ENCODE measurements at regions not wholly inside any gene's neighbourhood (a gene's known extent, or its start where the extent isn't known, plus 50 kb on each side); places are given as distances from the start of the nearest gene placed in this dataset.

GRCh38 chr1:198024782-198025181 lies 107.6 kb downstream of the LHX9 start:
- intact Hi-C loops (cut with DNase I): no loop called here
- H3K27ac ChIP-seq: no peak overlapping the region
- H3K36me3 ChIP-seq: no peaks in the 10 kb centered on the region
- ATAC-seq (peak in 1 of 4 donors; percentile 31), DNase-seq (no peak)
- H3K27me3 ChIP-seq: no peaks in the 10 kb centered on the region
- H3K4me1 ChIP-seq: no peaks in the 10 kb centered on the region
- no peak overlapping the region for H3K4me3 ChIP-seq
- no peak for TF ChIP-seq POLR2A (IDR thresholded peaks at IDR 0.05)
- TF ChIP-seq, protein P1, sequence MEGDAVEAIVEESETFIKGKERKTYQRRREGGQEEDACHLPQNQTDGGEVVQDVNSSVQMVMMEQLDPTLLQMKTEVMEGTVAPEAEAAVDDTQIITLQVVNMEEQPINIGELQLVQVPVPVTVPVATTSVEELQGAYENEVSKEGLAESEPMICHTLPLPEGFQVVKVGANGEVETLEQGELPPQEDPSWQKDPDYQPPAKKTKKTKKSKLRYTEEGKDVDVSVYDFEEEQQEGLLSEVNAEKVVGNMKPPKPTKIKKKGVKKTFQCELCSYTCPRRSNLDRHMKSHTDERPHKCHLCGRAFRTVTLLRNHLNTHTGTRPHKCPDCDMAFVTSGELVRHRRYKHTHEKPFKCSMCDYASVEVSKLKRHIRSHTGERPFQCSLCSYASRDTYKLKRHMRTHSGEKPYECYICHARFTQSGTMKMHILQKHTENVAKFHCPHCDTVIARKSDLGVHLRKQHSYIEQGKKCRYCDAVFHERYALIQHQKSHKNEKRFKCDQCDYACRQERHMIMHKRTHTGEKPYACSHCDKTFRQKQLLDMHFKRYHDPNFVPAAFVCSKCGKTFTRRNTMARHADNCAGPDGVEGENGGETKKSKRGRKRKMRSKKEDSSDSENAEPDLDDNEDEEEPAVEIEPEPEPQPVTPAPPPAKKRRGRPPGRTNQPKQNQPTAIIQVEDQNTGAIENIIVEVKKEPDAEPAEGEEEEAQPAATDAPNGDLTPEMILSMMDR (IDR thresholded peaks at IDR 0.05): no peak
- no peaks in the 10 kb centered on the region for H3K9me3 ChIP-seq

DNA sequence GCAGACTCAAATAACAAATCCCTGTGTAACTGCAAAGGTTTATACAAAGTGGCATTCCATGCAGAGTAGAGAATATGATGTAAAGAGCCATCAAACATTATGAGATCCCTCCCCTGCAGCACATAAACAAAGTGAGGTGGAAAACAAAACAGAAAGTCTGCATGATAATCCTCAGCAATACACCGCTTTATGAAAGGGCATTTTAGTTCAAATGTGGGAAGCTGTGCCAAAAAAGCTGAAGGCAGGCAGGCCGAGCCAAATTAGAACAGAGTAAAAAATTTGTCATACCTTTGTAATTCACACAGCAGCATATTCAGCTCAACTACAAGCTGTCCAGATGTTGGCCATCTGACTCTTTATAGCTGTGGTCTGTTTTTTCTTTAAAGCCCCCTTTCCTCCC lies 113.5 kb downstream of the LHX9 start:
- H3K4me3 ChIP-seq: peak overlapping the region; percentile 16 to 46 (median 42)
- TF ChIP-seq, protein P1 (IDR thresholded peaks at IDR 0.05): no peak
- TF ChIP-seq POLR2A (IDR thresholded peaks at IDR 0.05): no peak
- H3K27ac ChIP-seq: peak overlapping the region; percentile 4 to 78 (median 78)
- peaks cover 0 to 6% (median 2%) of the 10 kb centered on the region in 4 donors for H3K4me1 ChIP-seq
- H3K36me3 ChIP-seq: no peaks in the 10 kb centered on the region
- DNase-seq (no peak), ATAC-seq (peak; percentile 85 to 91 (median 86))
- H3K9me3 ChIP-seq: no peaks in the 10 kb centered on the region
- 27% methylated on average over 2 of the region's 2 CpGs for WGBS (ENCODE audit: insufficient coverage, low coverage, low lambda C conversion rate, missing lambda C conversion rate)
- intact Hi-C loops (cut with DNase I): no loop called here
- H3K27me3 ChIP-seq: no peaks in the 10 kb centered on the region

DNA sequence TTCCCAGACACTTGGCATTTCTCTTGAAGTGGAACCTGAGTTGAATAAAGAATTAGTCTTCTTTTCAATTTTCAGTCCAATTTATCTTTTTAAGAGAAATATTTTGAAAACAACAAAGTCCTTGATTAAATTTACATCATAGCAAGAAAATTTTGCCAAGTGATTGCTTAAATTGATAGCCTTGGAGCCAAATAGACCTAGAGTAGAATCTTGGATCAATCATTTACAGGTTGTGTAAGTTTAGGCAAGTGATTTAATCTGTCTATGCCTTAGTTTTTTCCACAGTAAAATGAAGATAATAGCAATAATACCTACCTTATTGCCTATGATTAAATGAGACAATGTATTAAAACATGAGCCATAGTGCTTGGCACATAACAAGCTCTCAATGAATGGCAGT lies 113.9 kb downstream of the LHX9 start:
- Histone ChIP-seq H3K36me3 (no peaks in the 10 kb centered on the region), H3K27ac (peak overlapping the region; percentile 4 to 78 (median 78)), H3K4me3 (peak overlapping the region in 2 of 3 donors; percentile 42 to 46), H3K9me3 (no peaks in the 10 kb centered on the region), H3K4me1 (peaks cover 0 to 6% (median 2%) of the 10 kb centered on the region in 4 donors), H3K27me3 (no peaks in the 10 kb centered on the region)
- intact Hi-C loops (cut with DNase I): no loop called here
- TF ChIP-seq POLR2A (IDR thresholded peaks at IDR 0.05): no peak
- TF ChIP-seq, protein P1 (IDR thresholded peaks at IDR 0.05): no peak
- ATAC-seq (peak; percentile 80 to 91 (median 86)), DNase-seq (no peak)

DNA sequence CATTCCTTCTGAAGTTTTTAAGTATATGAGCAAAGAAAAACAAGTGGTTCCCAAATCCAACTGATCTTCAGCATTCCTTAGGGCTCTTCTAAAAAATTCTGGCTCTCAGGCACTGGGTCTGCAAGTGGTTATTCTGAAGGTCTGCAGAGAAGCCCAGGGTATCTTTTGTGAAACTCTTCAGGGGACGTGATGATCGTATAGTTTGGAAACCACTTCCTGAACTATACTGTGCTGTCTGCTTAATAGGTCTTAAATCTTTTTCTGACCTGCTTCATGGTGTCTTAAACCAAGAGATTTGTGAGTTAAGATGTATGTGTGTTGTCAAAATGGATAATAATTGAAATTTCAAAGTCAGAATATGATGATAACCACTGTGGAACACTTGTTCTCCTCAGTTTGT lies 115.5 kb downstream of the LHX9 start:
- ATAC-seq (no peak), DNase-seq (no peak)
- intact Hi-C loops (cut with DNase I): no loop called here
- Histone ChIP-seq H3K27me3 (no peaks in the 10 kb centered on the region), H3K36me3 (no peaks in the 10 kb centered on the region), H3K4me1 (peaks cover 0 to 6% (median 2%) of the 10 kb centered on the region in 4 donors), H3K9me3 (no peaks in the 10 kb centered on the region), H3K27ac (no peak overlapping the region), H3K4me3 (no peak overlapping the region)
- TF ChIP-seq POLR2A (IDR thresholded peaks at IDR 0.05): no peak
- TF ChIP-seq, protein P1 (IDR thresholded peaks at IDR 0.05): no peak
- 67% methylated on average over 2 of the region's 2 CpGs for WGBS (ENCODE audit: insufficient coverage, low coverage, low lambda C conversion rate, missing lambda C conversion rate)

- DNase-seq (no peak), ATAC-seq (no peak)
- intact Hi-C loops (cut with DNase I): no loop called here
- Histone ChIP-seq H3K4me1 (no peaks in the 10 kb centered on the region), H3K27me3 (no peaks in the 10 kb centered on the region), H3K9me3 (no peaks in the 10 kb centered on the region), H3K4me3 (no peak overlapping the region), H3K36me3 (no peaks in the 10 kb centered on the region), H3K27ac (no peak overlapping the region)
- TF ChIP-seq, protein P1 (IDR thresholded peaks at IDR 0.05): no peak
- TF ChIP-seq POLR2A (IDR thresholded peaks at IDR 0.05): no peak
- 100% methylated on average over 1 of the region's 2 CpGs for WGBS (ENCODE audit: insufficient coverage, low coverage, low lambda C conversion rate, missing lambda C conversion rate)
Measured at GRCh38 chr1:198040880-198041279, 115.9 kb upstream of the NEK7 start.
